GM10266 (cell line): ENCODE measurements at regions not wholly inside any gene's neighbourhood (a gene's known extent, or its start where the extent isn't known, plus 50 kb on each side); places are given as distances from the start of the nearest gene placed in this dataset.

ENCODE experiments used
- DNase-seq: peaks from one replicate; pipeline ENCODE4 v3.0.0; 2012; ENCODE audit errors: extremely low spot score
- CTCF ChIP-seq: IDR thresholded peaks from 2 replicates; pipeline ENCODE4 v1.5.1; 2012; ENCODE audit warnings: mild to moderate bottlenecking, low read depth; ENCODE audit not compliant: control insufficient read depth, insufficient read depth; ENCODE audit errors: missing control alignments

GRCh38 chr6:84360039-84360438 is 132.6 kb upstream of the CEP162 start:
- DNase-seq: no peak
- no peak for TF ChIP-seq CTCF

GRCh38 chr6:84358581-84358980 is 131.1 kb upstream of the CEP162 start:
- DNase-seq: no peak

GRCh38 chr6:84357631-84358030 is 130.2 kb upstream of the CEP162 start:
- no peak for DNase-seq
- no peak for TF ChIP-seq CTCF

More at GRCh38 chr6:84358581-84358980, 131.1 kb upstream of the CEP162 start:
- no peak for TF ChIP-seq CTCF

GRCh38 chr6:84356907-84357306 is 129.5 kb upstream of the CEP162 start:
- no peak for TF ChIP-seq CTCF
- no peak for DNase-seq

GRCh38 chr6:84353459-84354423 is 126.3 kb upstream of the CEP162 start:
- no peak for TF ChIP-seq CTCF
- no peak for DNase-seq

- DNase-seq: no peak
- no peak for TF ChIP-seq CTCF
These were observed 123.0 kb upstream of the CEP162 start for GRCh38 chr6:84350397-84350796.

- no peak for DNase-seq
- no peak for TF ChIP-seq CTCF
These were observed 122.1 kb upstream of the CEP162 start for GRCh38 chr6:84349542-84349941.
